C4-2B (cell line): ENCODE measurements at regions not wholly inside any gene's neighbourhood (a gene's known extent, or its start where the extent isn't known, plus 50 kb on each side); places are given as distances from the start of the nearest gene placed in this dataset.

Experiments used
- H3K27ac ChIP-seq: fragments of 450-650 bp; 2 replicates; pipeline ENCODE4 v1.5.1; 2017
- ZFX ChIP-seq: fragments of 450-650 bp; IDR thresholded peaks from 2 replicates; pipeline ENCODE4 v1.6.1; 2017
- TF ChIP-seq, protein P1 (sequence below): fragments of 450-650 bp; conservative IDR thresholded peaks from 2 replicates; pipeline ENCODE4 v1.5.1; 2017; ENCODE audit warnings: mild to moderate bottlenecking

DNA sequence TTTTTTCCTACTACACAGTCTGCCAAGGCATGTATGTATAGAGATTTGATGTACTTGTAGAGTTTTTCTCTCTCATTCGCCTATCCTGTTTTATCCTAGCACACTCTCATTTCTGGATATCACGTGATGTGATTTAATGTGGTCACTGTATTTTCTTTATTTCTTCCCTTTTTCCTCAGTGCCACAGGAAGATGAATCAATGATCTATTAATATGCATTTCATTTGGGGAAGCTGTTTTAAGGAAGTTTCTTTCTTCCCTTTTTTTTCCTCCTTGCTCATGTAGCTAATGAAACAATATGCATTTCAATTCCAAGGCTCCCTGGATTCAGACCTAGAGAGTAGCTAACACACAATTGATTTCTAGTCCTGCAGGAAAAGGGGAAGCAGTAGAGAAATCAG, 506.3 kb upstream of the WWC1 start:
- H3K27ac ChIP-seq, result no peak overlapping the region
- TF ChIP-seq, protein P1, sequence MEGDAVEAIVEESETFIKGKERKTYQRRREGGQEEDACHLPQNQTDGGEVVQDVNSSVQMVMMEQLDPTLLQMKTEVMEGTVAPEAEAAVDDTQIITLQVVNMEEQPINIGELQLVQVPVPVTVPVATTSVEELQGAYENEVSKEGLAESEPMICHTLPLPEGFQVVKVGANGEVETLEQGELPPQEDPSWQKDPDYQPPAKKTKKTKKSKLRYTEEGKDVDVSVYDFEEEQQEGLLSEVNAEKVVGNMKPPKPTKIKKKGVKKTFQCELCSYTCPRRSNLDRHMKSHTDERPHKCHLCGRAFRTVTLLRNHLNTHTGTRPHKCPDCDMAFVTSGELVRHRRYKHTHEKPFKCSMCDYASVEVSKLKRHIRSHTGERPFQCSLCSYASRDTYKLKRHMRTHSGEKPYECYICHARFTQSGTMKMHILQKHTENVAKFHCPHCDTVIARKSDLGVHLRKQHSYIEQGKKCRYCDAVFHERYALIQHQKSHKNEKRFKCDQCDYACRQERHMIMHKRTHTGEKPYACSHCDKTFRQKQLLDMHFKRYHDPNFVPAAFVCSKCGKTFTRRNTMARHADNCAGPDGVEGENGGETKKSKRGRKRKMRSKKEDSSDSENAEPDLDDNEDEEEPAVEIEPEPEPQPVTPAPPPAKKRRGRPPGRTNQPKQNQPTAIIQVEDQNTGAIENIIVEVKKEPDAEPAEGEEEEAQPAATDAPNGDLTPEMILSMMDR, result no peak
- no peak for TF ChIP-seq ZFX

DNA sequence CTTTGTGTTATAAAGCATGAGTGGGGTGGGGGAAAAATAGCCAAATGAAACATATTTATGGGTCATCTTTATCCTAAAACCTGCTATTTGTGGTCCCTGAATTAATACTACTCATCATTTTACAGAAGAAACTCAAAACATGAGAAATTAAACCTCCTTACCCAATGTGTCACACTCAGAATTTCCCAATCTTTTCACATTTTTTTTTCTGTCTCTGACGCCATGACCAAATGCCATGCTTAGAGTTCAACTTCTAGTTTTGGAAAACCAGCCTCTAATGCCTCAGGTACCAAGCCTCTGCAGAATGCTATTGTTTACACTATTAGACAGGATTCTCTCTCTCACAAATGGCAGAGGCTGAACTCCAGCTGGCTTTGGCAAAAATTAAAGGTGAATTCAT, 505.5 kb upstream of the WWC1 start:
- TF ChIP-seq, protein P1, result no peak
- no peak for TF ChIP-seq ZFX
- H3K27ac ChIP-seq, result no peak overlapping the region

DNA sequence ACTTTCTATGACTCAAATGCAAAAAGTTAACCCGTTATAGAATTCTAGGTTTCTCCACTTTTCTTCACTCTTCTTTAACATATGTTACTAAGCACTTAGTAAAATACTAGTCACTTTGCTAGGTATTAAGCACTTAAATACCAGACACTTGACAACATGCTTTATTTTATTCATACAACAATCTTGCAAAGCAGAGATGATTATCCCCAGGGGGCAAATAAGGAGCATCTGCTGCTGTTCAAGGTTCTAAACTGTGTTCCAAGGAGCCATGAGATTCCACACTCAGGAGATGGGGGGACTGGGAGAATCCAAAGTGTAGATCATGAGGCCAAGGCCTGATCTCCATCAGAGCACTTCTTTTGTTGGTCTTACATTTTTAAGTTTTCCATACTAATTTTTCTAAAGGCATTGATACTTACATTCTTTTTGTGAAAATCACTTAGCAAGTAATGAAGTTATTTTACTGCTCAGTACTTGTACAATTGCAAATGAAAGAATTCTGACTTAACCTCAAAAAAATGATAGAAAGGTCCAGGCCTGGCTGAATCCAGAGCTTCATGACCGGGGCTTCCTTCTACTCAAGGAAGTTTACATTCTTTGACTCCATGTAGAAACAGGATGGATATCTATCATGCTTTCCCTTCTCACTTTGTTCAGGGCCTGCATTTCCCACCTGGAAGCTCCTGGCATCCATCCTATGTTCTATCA, 504.4 kb upstream of the WWC1 start:
- no peak overlapping the region for H3K27ac ChIP-seq
- no peak for TF ChIP-seq ZFX
- TF ChIP-seq, protein P1, result no peak

DNA sequence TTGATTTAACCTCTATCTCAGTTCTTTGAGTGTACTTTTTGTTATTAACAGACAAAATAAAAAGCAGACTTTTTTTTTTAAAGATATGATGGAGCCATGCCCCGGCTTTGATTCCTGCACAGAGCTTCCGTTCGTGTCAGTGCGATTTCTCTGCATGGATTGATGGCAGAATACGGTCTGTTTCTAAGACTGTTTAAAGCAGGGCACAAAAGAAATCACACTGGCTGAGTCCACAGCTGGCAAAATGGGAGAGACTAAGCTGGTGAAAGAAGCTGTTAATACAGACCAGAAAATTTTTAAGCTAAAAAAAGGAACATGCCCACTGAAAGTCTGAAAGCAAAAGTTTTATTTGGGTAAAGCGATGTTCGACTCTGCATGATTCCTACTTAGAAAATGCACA, 501.4 kb upstream of the WWC1 start:
- H3K27ac ChIP-seq, result no peak overlapping the region
- TF ChIP-seq ZFX, result no peak
- TF ChIP-seq, protein P1, result no peak

DNA sequence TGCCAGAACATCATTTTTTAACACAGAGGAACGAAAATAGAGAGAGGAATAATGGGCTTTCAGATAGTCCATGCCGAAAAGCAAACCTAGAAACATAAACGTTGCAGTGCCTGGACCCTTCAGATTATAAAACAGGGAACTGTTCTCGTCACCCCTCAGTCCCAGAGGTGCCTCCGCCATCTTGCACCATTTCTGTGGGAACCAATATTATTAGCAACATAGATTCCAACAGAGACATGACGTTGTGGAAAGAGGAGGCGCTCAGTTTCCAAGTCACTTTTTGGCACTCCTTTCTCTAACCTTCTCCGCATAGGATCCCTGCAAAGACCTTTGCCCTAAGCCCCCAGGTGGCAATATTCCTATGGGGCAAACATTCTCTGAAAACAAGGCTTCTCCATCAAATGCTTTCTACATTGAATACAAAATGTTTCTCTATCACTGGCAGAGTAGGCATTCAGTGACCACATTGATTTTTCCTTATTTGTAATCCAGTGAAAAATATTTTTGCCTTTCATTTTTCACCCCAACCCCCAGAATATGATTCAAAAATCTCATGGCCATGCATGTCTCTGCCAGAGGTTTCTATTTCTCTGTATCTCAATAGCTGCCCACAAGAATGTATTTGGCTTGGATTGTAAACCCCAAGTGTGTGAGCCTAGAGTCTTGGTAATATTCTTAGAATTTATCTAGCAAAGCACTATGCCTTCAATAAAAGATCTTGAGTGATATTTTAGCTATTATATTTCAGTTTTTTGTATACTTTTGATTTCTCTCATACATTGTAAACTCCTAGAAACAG, 500.8 kb upstream of the WWC1 start:
- no peak overlapping the region for H3K27ac ChIP-seq
- TF ChIP-seq, protein P1, result no peak
- no peak for TF ChIP-seq ZFX

DNA sequence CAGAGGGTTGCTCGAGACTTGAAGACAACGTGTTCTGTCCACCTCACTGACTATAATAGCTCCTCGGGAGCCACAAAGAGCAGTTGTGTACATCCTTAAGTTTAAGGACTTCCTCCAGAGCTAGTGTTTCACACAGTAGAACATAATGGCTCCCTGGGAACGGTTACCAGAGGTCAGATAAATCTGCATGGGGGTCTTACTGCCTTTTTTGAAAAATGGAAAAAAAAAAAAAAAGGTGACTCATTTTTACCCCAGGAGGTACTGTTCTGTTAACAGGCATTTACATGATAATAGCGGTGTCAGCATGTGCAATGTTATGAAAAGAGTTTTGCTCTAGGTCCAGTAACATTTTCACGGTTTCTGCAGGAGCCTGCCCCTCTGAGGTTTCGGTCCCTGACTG, 498.9 kb upstream of the WWC1 start:
- TF ChIP-seq ZFX, result no peak
- TF ChIP-seq, protein P1, result no peak

DNA sequence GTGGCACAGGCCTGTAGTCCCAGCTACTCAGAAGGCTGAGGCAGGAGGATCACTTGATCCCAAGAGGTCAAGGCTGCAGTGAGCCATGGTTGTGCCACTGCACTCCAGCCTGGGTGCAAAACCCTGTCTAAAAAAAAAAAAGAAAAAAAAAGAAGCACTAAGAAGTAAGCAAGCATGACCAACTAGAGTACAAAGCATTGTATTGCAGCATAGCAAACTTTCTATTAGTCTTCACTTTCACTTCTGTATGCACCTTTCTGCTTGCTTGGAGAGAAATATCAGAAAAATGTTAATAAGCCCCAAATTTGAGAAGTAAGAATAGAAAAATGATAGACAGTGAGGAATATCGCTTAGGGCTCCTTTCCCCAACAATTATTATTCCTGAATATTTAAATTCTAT, 497.7 kb upstream of the WWC1 start:
- TF ChIP-seq, protein P1, result no peak
- TF ChIP-seq ZFX, result no peak
- H3K27ac ChIP-seq, result no peak overlapping the region

More for the DNA sequence above, 498.9 kb upstream of the WWC1 start:
- no peak overlapping the region for H3K27ac ChIP-seq
